Naive B cell (primary cell): ENCODE measurements at regions not wholly inside any gene's neighbourhood (a gene's known extent, or its start where the extent isn't known, plus 50 kb on each side); places are given as distances from the start of the nearest gene placed in this dataset.
"Not testable (repeated sequence)": the region's sequence is repeated elsewhere in the genome, so short reads cannot be mapped to it uniquely, and the experiment has no call there.

ENCODE experiments used
- ATAC-seq, 2 donors: fragments of 150-1000 bp; cut with Tn5 transposase; 2 replicates each; pipeline ENCODE4 v1.10.0; 2021; ENCODE audit warnings: low read depth in 2 of 2, mild to moderate bottlenecking in 2 of 2, moderate library complexity in 2 of 2
- DNase-seq: peaks from one replicate; pipeline ENCODE4 v3.0.0; 2022
- H3K27ac Mint-ChIP-seq, 6 donors: one replicate each; pipeline ENCODE4 v1.8.0; 2020 to 2022; ENCODE audit warnings: mild to moderate bottlenecking in 6 of 6, mixed read lengths in 6 of 6, moderate library complexity in 5 of 6, inconsistent platforms in 2 of 6
- H3K27me3 Mint-ChIP-seq, 3 donors: one replicate each; pipeline ENCODE4 v1.8.0; 2021 to 2022; ENCODE audit warnings: mixed read lengths in 3 of 3, mild to moderate bottlenecking in 1 of 3
- H3K36me3 Mint-ChIP-seq, 2 donors: one replicate each; pipeline ENCODE4 v1.8.0; 2020 to 2022; ENCODE audit warnings: mixed read lengths in 2 of 2, inconsistent platforms in 1 of 2, mild to moderate bottlenecking in 1 of 2
- H3K4me1 Mint-ChIP-seq, 3 donors: one replicate each; pipeline ENCODE4 v1.8.0; 2020 to 2022; ENCODE audit warnings: mixed read lengths in 3 of 3, inconsistent platforms in 1 of 3, mild to moderate bottlenecking in 1 of 3, moderate library complexity in 1 of 3
- H3K4me3 Mint-ChIP-seq, 8 donors: one replicate each; pipeline ENCODE4 v1.8.0; 2020 to 2022; ENCODE audit warnings: mild to moderate bottlenecking in 8 of 8, mixed read lengths in 8 of 8, moderate library complexity in 8 of 8, inconsistent platforms in 2 of 8
- H3K9me3 Mint-ChIP-seq, 7 donors: one replicate each; pipeline ENCODE4 v1.8.0; 2020 to 2022; ENCODE audit warnings: mixed read lengths in 7 of 7, mild to moderate bottlenecking in 5 of 7, inconsistent platforms in 2 of 7, moderate library complexity in 1 of 7

GRCh38 chr16:35147556-35148504 lies 1688.4 kb downstream of the TP53TG3F start:
- DNase-seq (no peak), ATAC-seq (no peak)
- H3K27me3 Mint-ChIP-seq: no peaks in the 10 kb centered on the region
- H3K4me1 Mint-ChIP-seq: no peaks in the 10 kb centered on the region
- peaks cover 0 to 12% of the 10 kb centered on the region in 2 donors for H3K36me3 Mint-ChIP-seq
- no peak overlapping the region for H3K4me3 Mint-ChIP-seq
- H3K9me3 Mint-ChIP-seq: peaks cover 9 to 38% (median 22%) of the 10 kb centered on the region in 7 donors
- no peak overlapping the region for H3K27ac Mint-ChIP-seq

GRCh38 chr16:35148748-35149147 lies 1689.3 kb downstream of the TP53TG3F start:
- no peak for ATAC-seq
- H3K27me3 Mint-ChIP-seq: no peaks in the 10 kb centered on the region
- no peaks in the 10 kb centered on the region for H3K4me1 Mint-ChIP-seq
- no peak overlapping the region for H3K4me3 Mint-ChIP-seq
- H3K9me3 Mint-ChIP-seq: peaks cover 9 to 38% (median 28%) of the 10 kb centered on the region in 7 donors
- H3K27ac Mint-ChIP-seq: no peak overlapping the region
- peaks cover 0 to 12% of the 10 kb centered on the region in 2 donors for H3K36me3 Mint-ChIP-seq
- no peak for DNase-seq

- H3K9me3 Mint-ChIP-seq: peaks cover 5 to 38% (median 24%) of the 10 kb centered on the region in 7 donors
- peaks cover 0 to 5% of the 10 kb centered on the region in 2 donors for H3K36me3 Mint-ChIP-seq
- ATAC-seq: no peak
- no peak overlapping the region for H3K27ac Mint-ChIP-seq
- no peaks in the 10 kb centered on the region for H3K27me3 Mint-ChIP-seq
- no peaks in the 10 kb centered on the region for H3K4me1 Mint-ChIP-seq
- no peak overlapping the region for H3K4me3 Mint-ChIP-seq
- DNase-seq: no peak
Observed at GRCh38 chr16:35149550-35149949, 1690.1 kb downstream of the TP53TG3F start.

GRCh38 chr16:35150805-35151312 lies 1691.4 kb downstream of the TP53TG3F start:
- ATAC-seq (no peak), DNase-seq (no peak)
- Mint-ChIP-seq H3K36me3 (peaks cover 0 to 5% of the 10 kb centered on the region in 2 donors), H3K4me3 (no peak overlapping the region), H3K4me1 (no peaks in the 10 kb centered on the region), H3K27ac (no peak overlapping the region), H3K27me3 (no peaks in the 10 kb centered on the region), H3K9me3 (peaks cover 5 to 38% (median 24%) of the 10 kb centered on the region in 7 donors)

- Mint-ChIP-seq H3K27ac (no peak overlapping the region), H3K4me1 (no peaks in the 10 kb centered on the region), H3K9me3 (peaks cover 5 to 38% (median 24%) of the 10 kb centered on the region in 7 donors), H3K27me3 (no peaks in the 10 kb centered on the region), H3K36me3 (peaks cover 0 to 5% of the 10 kb centered on the region in 2 donors), H3K4me3 (no peak overlapping the region)
- DNase-seq (no peak), ATAC-seq (no peak)
Observed at GRCh38 chr16:35152067-35152627, 1692.7 kb downstream of the TP53TG3F start.

GRCh38 chr16:35154627-35155026 lies 1695.2 kb downstream of the TP53TG3F start:
- Mint-ChIP-seq H3K9me3 (peaks cover 9 to 49% (median 29%) of the 10 kb centered on the region in 7 donors), H3K27me3 (no peaks in the 10 kb centered on the region), H3K4me3 (no peak overlapping the region), H3K36me3 (peaks cover 0 to 5% of the 10 kb centered on the region in 2 donors), H3K27ac (no peak overlapping the region), H3K4me1 (no peaks in the 10 kb centered on the region)
- no peak for DNase-seq
- no peak for ATAC-seq

- not testable (repeated sequence) for DNase-seq, H3K27me3 Mint-ChIP-seq, H3K36me3 Mint-ChIP-seq, ATAC-seq, H3K4me1 Mint-ChIP-seq, H3K4me3 Mint-ChIP-seq, H3K27ac Mint-ChIP-seq
- H3K9me3 Mint-ChIP-seq: peaks cover 4 to 35% (median 23%) of the 10 kb centered on the region in 7 donors
Observed at GRCh38 chr16:35157549-35157948, 1698.1 kb downstream of the TP53TG3F start.

GRCh38 chr16:35169324-35169723 lies 1709.9 kb downstream of the TP53TG3F start:
- not testable (repeated sequence) for H3K4me3 Mint-ChIP-seq, H3K36me3 Mint-ChIP-seq, ATAC-seq

GRCh38 chr16:35170061-35170460 lies 1710.6 kb downstream of the TP53TG3F start:
- not testable (repeated sequence) for H3K27ac Mint-ChIP-seq, DNase-seq
- H3K9me3 Mint-ChIP-seq: peaks cover 5 to 42% (median 14%) of the 10 kb centered on the region in 7 donors

More at GRCh38 chr16:35169324-35169723, 1709.9 kb downstream of the TP53TG3F start:
- peaks cover 5 to 49% (median 16%) of the 10 kb centered on the region in 7 donors for H3K9me3 Mint-ChIP-seq
- H3K27ac Mint-ChIP-seq, H3K4me1 Mint-ChIP-seq, DNase-seq, H3K27me3 Mint-ChIP-seq: not testable (repeated sequence)

GRCh38 chr16:35170610-35171009 lies 1711.2 kb downstream of the TP53TG3F start:
- DNase-seq: no peak
- Mint-ChIP-seq H3K4me1 (no peaks in the 10 kb centered on the region), H3K27me3 (no peaks in the 10 kb centered on the region), H3K4me3 (no peak overlapping the region), H3K27ac (no peak overlapping the region), H3K9me3 (peaks cover 5 to 38% (median 14%) of the 10 kb centered on the region in 7 donors), H3K36me3 (no peaks in the 10 kb centered on the region)
- no peak for ATAC-seq

More at GRCh38 chr16:35170061-35170460, 1710.6 kb downstream of the TP53TG3F start:
- not testable (repeated sequence) for H3K4me3 Mint-ChIP-seq, H3K4me1 Mint-ChIP-seq, H3K27me3 Mint-ChIP-seq, H3K36me3 Mint-ChIP-seq, ATAC-seq

- Mint-ChIP-seq H3K4me1 (no peaks in the 10 kb centered on the region), H3K27ac (no peak overlapping the region), H3K9me3 (peaks cover 4 to 36% (median 14%) of the 10 kb centered on the region in 7 donors), H3K36me3 (no peaks in the 10 kb centered on the region), H3K27me3 (no peaks in the 10 kb centered on the region), H3K4me3 (no peak overlapping the region)
- DNase-seq (no peak), ATAC-seq (no peak)
Observed at GRCh38 chr16:35171106-35171505, 1711.7 kb downstream of the TP53TG3F start.

GRCh38 chr16:35173295-35173694 lies 1713.9 kb downstream of the TP53TG3F start:
- Mint-ChIP-seq H3K27ac (no peak overlapping the region), H3K4me1 (no peaks in the 10 kb centered on the region), H3K36me3 (no peaks in the 10 kb centered on the region), H3K27me3 (no peaks in the 10 kb centered on the region), H3K4me3 (no peak overlapping the region), H3K9me3 (peaks cover 0 to 31% (median 8%) of the 10 kb centered on the region in 7 donors)
- no peak for ATAC-seq
- DNase-seq: no peak

GRCh38 chr16:35174016-35174415 lies 1714.6 kb downstream of the TP53TG3F start:
- Mint-ChIP-seq H3K27me3 (no peaks in the 10 kb centered on the region), H3K27ac (no peak overlapping the region), H3K9me3 (peaks cover 0 to 28% (median 6%) of the 10 kb centered on the region in 7 donors), H3K36me3 (no peaks in the 10 kb centered on the region), H3K4me1 (no peaks in the 10 kb centered on the region), H3K4me3 (no peak overlapping the region)
- ATAC-seq: no peak
- no peak for DNase-seq
